ENCODE measurements at regions not wholly inside any gene's neighbourhood (a gene's known extent, or its start where the extent isn't known, plus 50 kb on each side); places are given as distances from the start of the nearest gene placed in this dataset.

DNA sequence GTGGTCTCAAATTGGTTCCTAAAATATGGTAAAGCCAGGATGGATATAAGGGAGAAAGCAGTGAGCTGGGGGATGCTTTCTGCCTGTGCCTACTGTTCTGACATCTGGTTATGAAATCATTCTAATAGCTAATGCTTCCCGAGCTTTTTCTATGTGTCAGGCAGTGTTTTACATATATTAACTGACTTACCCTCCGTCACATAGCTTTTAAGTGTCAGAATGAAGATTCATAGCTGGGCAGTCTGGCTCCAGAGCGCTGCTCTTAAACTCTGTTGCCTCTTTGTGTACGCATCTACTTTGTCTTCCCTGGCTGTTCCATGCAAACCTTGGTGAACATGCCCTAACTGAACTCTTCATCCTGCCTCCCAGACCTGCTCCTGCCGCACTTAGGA lies 195.7 kb downstream of the LPIN1 start:
- TF ChIP-seq GATA3 (IDR thresholded peaks at IDR 0.05; ENCODE audit: low read depth, low read length), result no peak
- no peak for TF ChIP-seq GATA2 (IDR thresholded peaks at IDR 0.05; ENCODE audit: low read depth, low read length)

All from SH-SY5Y (cell line).